GM21528 (cell line): ENCODE measurements at regions not wholly inside any gene's neighbourhood (a gene's known extent, or its start where the extent isn't known, plus 50 kb on each side); places are given as distances from the start of the nearest gene placed in this dataset.
"Not testable (repeated sequence)": the region's sequence is repeated elsewhere in the genome, so short reads cannot be mapped to it uniquely, and the experiment has no call there.

Experiments used
- ATAC-seq: cut with Tn5 transposase; IDR thresholded peaks from one replicate; pipeline ENCODE4 v1.9.1; 2021; ENCODE audit warnings: mild to moderate bottlenecking, moderate library complexity; ENCODE audit not compliant: unreplicated experiment, low FRiP score

DNA sequence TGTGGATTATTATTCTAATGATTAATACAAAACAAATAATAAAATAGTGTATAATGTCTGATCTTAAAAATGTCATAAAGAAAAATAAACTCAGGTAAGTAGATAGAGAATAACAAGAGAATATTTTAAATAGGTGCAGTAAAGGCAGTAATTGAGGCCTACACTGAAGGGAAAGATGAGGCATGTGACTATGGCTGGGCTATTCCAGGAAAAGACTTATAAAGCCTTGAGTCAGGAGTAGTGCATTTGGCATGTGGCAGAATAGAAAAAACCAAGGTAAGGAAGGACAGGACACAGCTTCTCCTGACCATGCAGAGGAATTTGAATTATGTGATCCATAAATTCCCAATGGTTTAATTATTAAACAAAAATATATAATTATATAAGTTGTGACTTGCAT, 215.6 kb upstream of the C1QTNF3 start:
- ATAC-seq, result not testable (repeated sequence)

DNA sequence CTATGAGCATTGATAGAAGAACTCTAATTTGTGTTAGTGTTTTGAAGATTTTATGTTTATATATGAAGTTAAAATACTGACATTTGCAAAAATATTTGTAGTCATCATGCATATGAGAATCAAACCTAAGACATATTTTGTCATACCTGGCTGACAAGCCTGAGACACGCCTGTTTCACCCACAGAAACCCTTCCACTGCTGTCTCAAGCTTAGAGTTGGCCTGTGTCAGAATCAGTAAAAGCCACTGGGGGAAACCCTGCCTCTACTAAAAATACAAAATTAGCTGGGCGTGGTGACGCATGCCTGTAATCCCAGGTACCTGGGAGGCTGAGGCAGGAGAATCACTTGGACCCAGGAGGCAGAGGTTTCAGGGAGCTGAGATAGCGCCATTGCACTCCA, 218.0 kb upstream of the C1QTNF3 start:
- ATAC-seq, result not testable (repeated sequence)

DNA sequence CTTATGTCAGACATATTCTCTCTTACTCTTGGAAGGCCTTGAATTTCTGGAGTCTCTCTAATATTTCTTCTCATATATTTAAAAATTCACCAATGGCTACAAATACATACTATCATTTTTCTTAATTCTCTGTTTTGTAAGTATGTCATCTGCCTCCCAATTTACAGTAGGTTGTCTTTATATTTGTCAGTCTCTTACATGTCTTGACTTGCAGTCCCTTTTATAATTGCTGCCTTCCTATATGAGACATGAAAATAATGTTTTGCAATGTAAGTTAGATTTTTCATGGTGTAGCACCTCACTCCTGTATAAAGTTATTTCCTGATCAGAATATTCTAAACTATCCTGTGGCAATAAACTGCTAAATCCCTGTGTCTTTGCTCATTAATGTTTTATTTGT, 223.1 kb upstream of the C1QTNF3 start:
- ATAC-seq, result not testable (repeated sequence)

DNA sequence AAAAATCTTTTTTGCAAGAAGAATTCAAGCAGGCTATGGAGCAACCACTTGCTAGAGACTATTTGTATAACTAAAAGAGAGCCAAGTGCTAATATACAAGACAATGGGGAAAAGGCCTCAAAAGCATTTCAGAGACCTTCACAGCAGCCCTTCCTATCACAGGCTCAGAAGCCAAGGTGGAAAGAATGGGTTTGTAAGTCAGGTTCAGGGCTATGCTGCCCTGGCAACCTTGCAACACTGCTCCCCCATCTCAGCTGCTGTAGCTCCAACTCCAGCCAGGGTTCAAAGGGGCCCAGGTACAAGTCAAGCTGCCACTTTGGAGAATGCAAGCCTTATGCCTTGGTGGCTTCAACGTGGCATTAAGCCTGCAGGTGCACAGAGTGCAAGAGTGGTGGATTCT, 253.7 kb upstream of the C1QTNF3 start:
- not testable (repeated sequence) for ATAC-seq

DNA sequence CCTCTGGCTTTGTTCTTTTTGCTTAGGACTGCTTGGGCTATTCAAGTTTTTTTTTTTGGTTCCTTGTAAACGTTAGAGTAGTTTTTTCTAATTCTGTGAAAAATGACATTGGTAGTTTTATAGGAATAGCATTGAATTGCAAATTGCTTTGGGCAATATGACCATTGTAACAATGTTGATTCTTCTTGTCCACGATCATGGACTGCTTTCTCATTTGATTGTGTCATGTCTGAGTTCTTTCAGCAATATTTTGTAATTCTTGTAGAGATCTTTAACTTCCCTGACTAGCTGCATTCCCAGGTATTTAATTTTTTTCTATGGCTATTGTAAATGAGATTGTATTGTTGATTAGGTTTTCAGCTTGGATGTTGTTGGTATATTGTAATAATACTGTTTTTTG, 286.2 kb upstream of the C1QTNF3 start:
- not testable (repeated sequence) for ATAC-seq

DNA sequence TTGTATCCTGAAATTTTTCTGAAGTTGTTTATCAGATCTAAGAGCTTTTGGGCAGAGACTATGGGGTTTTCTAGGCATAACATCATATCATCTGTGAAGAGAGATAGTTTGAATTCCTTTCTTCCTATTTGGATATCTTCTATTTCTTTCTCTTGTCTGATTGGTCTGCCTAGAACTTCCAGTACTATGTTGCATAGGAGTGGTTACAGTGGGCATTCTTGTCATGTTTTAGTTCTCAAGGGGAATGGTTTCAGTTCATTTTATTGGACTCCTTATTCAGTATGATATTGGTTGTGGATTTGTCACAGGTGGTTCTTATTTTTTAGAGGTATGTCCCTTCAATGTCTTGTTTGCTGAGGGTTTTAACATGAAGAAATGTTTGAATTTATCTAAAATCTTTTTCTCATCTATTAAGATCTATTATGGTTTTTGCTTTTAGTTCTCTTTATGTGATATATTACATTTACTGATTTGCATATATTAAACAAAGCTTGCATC, 286.6 kb upstream of the C1QTNF3 start:
- not testable (repeated sequence) for ATAC-seq

DNA sequence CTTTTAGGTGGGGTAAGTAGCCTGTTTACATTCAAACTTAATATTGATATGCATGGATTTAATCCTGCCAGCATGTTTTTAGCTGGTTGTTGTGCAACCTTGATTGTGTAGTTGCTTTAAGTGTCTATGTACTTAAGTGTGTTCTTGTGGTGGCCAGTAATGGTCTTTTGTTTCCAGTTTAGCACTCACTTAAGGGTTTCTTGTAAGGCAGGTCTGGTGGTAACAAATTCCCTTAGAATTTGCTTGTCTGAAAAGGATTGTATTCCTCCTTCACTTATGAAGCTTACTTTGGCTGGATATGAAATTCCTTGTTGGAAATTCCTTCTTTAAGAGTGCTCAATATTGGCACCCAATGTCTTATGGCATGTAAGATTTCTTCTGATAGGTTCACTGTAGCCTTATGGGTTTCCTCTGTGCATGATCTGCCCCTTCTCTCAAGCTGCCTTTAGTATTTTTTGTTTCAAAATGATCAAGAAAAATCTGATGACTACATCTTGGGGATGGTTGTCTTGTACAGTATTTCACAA, 289.0 kb upstream of the C1QTNF3 start:
- not testable (repeated sequence) for ATAC-seq

DNA sequence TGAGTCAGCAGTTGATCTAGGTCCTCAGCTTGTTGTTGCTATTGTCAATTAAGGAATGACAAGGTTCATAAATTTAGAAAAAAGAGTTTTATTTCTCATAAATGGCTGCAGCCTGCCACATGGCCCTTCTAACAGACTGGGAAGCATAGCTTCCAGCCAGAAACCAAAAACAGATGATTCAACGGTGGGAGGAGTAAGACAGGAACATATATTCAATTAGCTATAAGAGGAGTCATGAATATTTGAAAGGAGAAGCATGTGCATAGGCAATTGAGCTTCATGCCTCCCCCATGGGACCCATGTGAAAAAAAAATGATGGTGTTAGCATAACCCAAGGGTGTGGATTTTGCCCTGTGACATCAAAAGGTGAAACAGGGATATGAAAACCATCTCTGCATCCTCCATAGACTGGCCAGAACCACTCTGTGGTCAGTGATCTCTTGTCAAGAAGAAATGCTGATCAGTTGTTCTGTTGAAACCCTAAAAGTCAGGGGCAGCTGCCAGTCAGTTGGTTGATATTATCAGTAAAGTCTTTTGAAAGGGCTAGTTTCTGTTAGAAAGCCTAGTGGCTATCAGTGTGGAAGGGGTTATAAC, 296.5 kb upstream of the C1QTNF3 start:
- ATAC-seq, result not testable (repeated sequence)

DNA sequence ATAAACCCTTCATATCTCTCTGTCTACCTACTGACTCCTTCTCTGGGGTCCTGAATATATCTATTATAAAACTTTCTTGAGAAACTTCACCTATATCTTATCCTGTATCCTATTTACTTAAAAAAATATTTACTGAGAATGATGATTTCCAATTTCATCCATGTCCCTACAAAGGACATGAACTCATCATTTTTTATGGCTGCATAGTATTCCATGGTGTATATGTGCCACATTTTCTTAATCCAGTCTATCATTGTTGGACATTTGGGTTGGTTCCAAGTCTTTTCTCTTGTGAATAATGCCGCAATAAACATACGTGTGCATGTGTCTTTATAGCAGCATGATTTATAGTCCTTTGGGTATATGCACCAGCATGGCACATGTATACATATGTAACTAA, 301.7 kb upstream of the RAI14 start:
- ATAC-seq, result not testable (repeated sequence)

DNA sequence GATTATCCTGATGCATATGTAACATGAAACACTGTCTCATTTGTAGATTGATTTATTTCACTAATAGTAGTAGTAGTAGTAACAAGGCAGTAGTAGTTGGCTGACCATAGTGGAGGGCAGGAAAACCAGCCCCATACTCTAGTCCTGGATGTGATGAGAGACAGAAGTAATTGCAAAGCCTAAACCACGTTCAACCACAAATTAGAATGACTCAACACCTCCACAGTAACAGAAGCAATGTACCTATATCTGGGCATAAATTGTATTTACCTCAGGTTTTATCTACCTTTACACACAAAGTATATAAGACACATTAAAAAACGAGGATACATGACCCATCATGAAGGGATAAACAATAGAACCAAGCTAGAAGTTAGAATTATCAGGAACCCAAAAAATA, 284.7 kb upstream of the RAI14 start:
- not testable (repeated sequence) for ATAC-seq

DNA sequence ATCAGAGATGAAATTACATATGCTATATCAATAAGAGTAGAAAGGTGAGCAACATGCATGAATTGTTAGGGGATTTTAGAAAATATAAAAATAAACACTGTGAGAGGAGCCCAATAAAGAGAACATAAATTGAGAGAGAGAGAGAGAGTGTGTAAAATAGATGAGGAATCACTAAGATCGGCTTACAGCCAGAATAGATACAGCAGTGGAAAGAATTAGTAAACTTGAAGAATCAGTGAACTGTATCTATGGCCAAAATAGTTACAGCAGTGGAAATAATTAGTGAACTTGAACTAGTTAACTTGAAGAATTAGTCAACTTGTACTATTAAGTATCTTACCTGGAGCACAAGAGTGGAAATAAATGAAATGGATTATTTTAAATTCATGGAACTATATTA, 284.3 kb upstream of the RAI14 start:
- not testable (repeated sequence) for ATAC-seq

DNA sequence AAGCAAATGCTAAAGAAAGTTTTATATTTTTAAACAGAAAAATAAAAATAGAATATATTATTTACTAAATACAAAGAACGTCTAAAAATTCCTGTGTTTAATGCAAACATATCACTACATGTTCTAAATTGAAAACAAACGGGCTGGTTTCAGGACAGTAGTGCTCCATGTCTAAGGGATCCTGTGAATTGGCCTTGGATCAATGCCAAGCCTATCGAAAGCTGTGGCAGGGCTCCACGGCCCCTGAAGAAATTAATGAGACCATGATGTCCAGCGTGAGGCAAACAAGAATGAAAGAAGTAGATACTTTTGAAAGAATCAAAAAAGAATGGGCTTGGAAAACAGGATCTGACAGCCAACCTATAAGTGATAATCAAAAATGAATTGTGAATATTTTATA, 283.4 kb upstream of the RAI14 start:
- ATAC-seq, result not testable (repeated sequence)

DNA sequence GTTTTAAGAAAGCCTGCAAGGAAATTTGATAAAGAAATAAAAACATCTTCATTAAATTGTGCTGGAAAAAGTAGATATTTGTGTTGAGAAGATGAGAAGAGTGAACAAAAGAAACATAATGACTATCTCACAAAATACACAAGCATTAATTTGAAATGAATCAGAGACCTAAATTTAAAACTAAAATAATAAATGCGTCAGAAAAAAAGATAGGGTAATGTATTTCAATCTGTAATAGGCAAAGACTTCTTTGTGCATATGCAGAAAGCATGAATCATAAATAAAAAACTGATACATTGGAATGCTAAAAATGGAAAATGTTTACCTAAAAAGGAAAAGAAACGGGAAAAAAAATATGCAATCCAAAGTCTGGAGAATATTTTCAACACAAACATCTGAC, 278.5 kb upstream of the RAI14 start:
- not testable (repeated sequence) for ATAC-seq

DNA sequence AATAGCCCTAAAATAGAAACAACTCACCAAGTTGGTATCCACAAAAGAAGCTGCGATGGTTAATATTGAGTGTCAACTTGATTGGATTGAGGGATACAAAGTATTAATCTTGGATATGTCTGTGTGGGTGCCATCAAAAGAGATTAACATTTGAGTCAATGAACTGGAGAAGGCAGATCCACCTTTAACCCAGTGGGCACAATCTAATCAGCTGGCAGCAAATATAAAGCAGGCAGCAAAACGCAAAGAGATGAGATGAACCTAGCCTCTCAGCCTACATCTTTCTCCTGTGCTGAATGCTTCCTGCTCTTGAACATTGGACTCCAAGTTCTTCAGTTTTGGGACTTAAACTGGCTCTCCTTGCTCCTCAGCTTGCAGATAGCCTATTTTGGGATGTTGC, 277.6 kb upstream of the RAI14 start:
- not testable (repeated sequence) for ATAC-seq

DNA sequence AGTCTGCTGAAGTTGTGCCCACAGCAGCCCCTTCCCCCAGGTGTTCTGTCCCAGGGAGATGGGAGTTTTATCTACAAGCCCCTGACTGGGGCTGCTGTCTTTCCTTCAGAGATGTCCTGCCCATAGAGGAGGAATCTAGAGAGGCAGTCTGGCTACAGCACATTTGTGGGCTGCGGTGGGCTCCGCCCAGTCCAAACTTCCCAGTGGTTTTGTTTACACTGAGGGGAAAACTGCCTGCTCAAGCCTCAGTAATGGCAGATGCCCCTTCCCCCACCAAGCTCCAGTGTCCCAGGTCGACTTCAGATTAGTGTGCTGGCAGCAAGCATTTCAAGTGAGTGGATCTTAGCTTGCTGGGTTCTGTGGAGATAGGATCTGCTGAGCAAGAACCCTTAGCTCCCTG, 267.4 kb upstream of the RAI14 start:
- ATAC-seq, result not testable (repeated sequence)

DNA sequence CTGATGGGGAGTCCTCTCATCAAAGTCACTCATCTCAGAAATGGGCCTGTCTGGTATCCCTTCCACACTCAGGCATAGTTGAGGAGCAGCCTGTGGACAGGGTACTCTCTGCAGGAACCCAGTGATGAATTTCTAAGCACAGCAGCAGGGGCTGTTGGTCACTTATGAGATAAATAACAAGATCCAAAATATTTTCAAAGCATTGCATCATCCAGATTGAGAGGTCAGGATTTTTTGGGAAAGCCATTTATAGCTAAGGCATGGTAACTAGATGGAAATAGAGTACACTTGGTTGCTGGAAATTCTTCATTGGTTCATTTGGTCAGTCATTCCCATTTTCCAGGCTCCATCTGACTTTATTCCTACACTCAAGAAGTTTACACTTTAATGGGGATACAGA, 246.8 kb upstream of the RAI14 start:
- no peak for ATAC-seq

DNA sequence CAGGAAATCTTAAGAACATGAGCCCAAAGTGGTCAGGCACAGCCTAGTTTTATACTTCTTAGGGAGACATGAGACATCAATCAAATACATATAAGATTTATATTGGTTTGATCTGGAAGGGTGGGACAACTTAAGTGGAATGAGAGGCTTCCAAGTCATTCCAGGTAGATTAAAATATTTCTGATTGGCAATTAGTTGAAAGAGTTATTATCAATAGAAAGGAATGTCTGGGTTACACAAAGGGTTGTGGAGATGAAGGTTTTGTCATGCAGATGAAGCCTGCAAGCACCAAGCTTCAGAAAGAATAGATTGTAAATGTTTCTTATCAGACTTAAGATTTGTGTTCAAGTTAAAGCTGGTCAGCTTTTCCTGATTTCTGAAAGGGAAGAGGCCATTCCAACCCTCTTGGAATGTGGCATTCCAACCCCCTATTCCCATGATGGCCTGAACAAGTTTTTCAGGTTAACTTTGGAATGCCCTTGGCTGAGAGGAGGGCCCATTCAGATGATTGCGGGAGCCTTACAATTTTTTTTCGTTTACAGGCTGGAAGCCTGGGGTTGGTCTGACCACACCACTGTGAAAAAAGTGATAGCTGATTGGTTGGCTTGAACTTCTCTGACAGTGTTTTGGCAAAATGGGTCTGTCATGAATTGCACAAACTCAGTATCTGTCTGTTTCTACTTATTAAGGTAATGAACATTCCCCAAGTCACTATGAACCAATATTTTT, 245.6 kb upstream of the RAI14 start:
- ATAC-seq, result no peak

DNA sequence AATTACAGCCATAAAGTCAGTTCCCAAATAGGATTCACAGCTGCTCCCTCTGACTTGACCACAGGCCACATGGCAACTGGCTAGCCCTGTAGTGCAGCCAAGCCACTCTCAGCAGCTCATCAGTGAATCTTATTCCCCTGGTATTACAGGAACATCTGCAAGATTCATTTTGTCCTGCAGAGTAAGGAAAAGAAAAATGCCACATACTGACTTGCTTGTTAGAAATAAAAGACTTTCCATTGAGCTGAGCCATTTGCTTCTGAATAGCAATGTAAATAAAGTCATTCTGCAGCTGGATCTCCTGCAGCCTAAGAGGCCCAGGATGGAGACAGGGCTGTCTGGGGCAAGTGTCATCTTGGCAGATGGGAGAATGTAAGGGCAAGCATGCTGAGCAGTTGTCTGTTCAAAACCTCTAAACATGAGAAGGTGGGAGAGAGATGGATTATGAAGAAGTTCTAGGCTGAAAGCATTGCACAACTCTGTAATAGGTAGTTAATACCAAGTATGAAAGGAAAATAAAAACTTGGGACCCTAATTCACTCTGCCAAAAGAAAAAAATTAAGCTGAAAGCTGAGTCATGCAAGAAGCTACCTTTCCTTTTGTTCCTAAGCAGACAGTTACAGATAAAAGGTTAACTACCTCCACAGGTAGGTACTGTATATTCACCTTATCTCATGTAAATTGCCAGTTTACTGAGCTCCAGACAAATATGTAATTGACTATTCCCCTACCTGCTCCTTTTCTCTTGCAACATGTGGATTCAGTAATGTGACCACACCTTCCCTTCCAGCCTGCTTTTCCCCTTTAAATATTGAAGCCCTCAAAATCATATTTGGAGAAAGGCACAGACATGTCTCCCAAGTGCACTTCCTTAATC, 244.4 kb upstream of the RAI14 start:
- ATAC-seq, result no peak

DNA sequence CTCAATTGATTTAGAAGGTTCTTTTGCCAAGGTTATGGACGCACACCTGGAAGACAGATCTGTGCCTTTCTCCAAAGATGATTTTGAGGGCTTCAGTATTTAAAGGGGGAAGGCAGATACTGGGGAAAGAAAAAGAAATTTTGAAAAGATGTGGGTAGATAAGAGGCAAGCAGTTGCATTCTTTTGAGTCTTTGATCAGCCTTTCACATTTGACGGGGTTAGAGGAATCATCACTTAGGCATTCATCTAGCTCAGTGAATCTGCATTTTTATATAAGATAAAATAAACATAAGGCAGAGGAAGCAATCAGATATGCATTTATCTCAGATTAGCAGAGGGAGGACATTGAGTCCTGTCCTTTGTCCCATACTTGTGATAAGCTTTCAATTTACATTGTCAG, 243.4 kb upstream of the RAI14 start:
- no peak for ATAC-seq

DNA sequence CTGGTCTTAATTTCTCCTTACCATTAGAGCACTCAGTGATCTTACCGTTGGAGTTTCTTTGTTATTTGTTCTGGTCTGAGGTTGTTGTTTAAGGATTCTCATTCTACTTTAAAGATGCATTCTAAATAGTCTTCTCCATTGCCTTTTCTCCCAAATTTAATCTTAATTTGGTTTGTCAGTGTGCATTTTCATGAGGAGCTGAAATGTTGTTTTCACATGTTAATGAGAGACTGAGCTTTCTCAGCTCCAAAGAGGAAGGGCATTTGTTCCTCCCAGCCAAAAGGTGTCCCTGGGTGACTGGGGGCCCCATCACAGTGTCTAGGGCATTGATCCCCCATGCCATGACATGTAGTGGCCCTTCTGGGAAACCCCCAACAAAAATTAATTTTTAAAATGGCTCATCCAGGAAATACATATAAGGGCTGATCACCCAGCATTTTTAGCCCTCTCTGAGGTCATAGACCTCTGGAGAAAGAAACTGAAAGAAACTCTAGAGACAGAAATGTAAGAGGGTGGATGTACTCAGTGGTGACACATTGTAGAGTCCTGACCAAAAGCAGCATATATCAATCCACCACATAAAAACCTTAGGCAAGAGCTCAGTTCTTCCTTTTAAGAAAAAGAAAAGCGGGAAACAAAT, 240.4 kb upstream of the RAI14 start:
- peak; percentile 99 for ATAC-seq
